ENCODE measurements at regions not wholly inside any gene's neighbourhood (a gene's known extent, or its start where the extent isn't known, plus 50 kb on each side); places are given as distances from the start of the nearest gene placed in this dataset.
A peak's percentile ranks its signal among the peaks of the same experiment; 100 is the strongest.
"Not testable (repeated sequence)": the region's sequence is repeated elsewhere in the genome, so short reads cannot be mapped to it uniquely, and the experiment has no call there.

GRCh38 chr9:39811615-39812014, 456.1 kb downstream of the SPATA31A1 start:
- DNase-seq (ENCODE audit: low read depth, low spot score): not testable (repeated sequence)

GRCh38 chr9:39828457-39828856, 473.0 kb downstream of the SPATA31A1 start:
- CTCF ChIA-PET: not testable (repeated sequence)

More at GRCh38 chr9:39811615-39812014, 456.1 kb downstream of the SPATA31A1 start:
- H3K9ac ChIP-seq (ENCODE audit: low read length); POLR2A ChIA-PET; CTCF ChIA-PET; H3K4me2 ChIP-seq (ENCODE audit: low read length); ATAC-seq; intact Hi-C loops (cut with micrococcal nuclease); BruUV-seq (replicated peaks); H3K36me3 ChIP-seq (ENCODE audit: control insufficient read depth in 1 of 2, insufficient read depth in 2 of 2, low read length in 2 of 2); H3K79me2 ChIP-seq (ENCODE audit: insufficient read depth, low read length); H3K9me3 ChIP-seq (ENCODE audit: control insufficient read depth in 1 of 2, insufficient read depth in 1 of 2, low read depth in 1 of 2, low read length in 2 of 2); H3K4me1 ChIP-seq (ENCODE audit: control insufficient read depth in 1 of 2, insufficient read depth in 2 of 2, low read length in 2 of 2); H3K27me3 ChIP-seq (ENCODE audit: insufficient read depth, low read length); H3K9me2 ChIP-seq (ENCODE audit: insufficient read depth); H3K4me3 ChIP-seq (replicated peaks in 1 of 2; ENCODE audit: low read depth in 1 of 2, low read length in 2 of 2); H4K20me1 ChIP-seq (ENCODE audit: insufficient read depth); RAD21 ChIA-PET (ENCODE audit: low non-redundant PET in 1 of 2, low total read pairs in 2 of 2, uncharacterized antibody in 2 of 2, unreplicated experiment in 2 of 2); H2AFZ ChIP-seq (ENCODE audit: low read depth, low read length, poor library complexity, severe bottlenecking); H3K27ac ChIP-seq (ENCODE audit: low read depth, low read length): not testable (repeated sequence)

More at GRCh38 chr9:39828457-39828856, 473.0 kb downstream of the SPATA31A1 start:
- RAD21 ChIA-PET (ENCODE audit: low non-redundant PET in 1 of 2, low total read pairs in 2 of 2, uncharacterized antibody in 2 of 2, unreplicated experiment in 2 of 2); BruUV-seq (replicated peaks); H3K4me2 ChIP-seq (ENCODE audit: low read length); POLR2A ChIA-PET; H2AFZ ChIP-seq (ENCODE audit: low read depth, low read length, poor library complexity, severe bottlenecking); H4K20me1 ChIP-seq (ENCODE audit: insufficient read depth); H3K27me3 ChIP-seq (ENCODE audit: insufficient read depth, low read length); ATAC-seq; H3K79me2 ChIP-seq (ENCODE audit: insufficient read depth, low read length); H3K27ac ChIP-seq (ENCODE audit: low read depth, low read length); H3K36me3 ChIP-seq (ENCODE audit: control insufficient read depth in 1 of 2, insufficient read depth in 2 of 2, low read length in 2 of 2); H3K9me2 ChIP-seq (ENCODE audit: insufficient read depth); H3K4me1 ChIP-seq (ENCODE audit: control insufficient read depth in 1 of 2, insufficient read depth in 2 of 2, low read length in 2 of 2); H3K9me3 ChIP-seq (ENCODE audit: control insufficient read depth in 1 of 2, insufficient read depth in 1 of 2, low read depth in 1 of 2, low read length in 2 of 2); intact Hi-C loops (cut with micrococcal nuclease); H3K9ac ChIP-seq (ENCODE audit: low read length); H3K4me3 ChIP-seq (replicated peaks in 1 of 2; ENCODE audit: low read depth in 1 of 2, low read length in 2 of 2): not testable (repeated sequence)
- DNase-seq (ENCODE audit: low read depth, low spot score): peak; percentile 10
- peak in 2 of 3 experiments; percentile 12 to 19; a peak in 1 of 6 replicates for TF ChIP-seq CTCF (IDR thresholded peaks at IDR 0.05 in 2 of 3, conservative IDR thresholded peaks at IDR 0.05 in 1 of 3; ENCODE audit: borderline replicate concordance in 1 of 3, insufficient read depth in 1 of 3, low read depth in 2 of 3, low read length in 2 of 3)
